ENCODE measurements at regions not wholly inside any gene's neighbourhood (a gene's known extent, or its start where the extent isn't known, plus 50 kb on each side); places are given as distances from the start of the nearest gene placed in this dataset.

GRCh38 chrX:10884246-10884645, 226.9 kb upstream of the HCCS start:
- no peak for DNase-seq (ENCODE audit: extremely low read depth, insufficient read length)
- Histone ChIP-seq H3K27me3 (replicated peaks; ENCODE audit: control insufficient read depth, insufficient read depth, low read length) (no peaks in the 10 kb centered on the region), H3K4me3 (replicated peaks; ENCODE audit: low read depth, low read length) (no peak overlapping the region), H3K36me3 (ENCODE audit: control insufficient read depth, insufficient read depth, low read length) (no peaks in the 10 kb centered on the region)
- no peak for TF ChIP-seq CTCF (IDR thresholded peaks at IDR 0.05; ENCODE audit: insufficient read depth, low read length, poor library complexity, severe bottlenecking)

GRCh38 chrX:10892621-10893225, 218.4 kb upstream of the HCCS start:
- DNase-seq (ENCODE audit: extremely low read depth, insufficient read length): no peak
- TF ChIP-seq CTCF (IDR thresholded peaks at IDR 0.05; ENCODE audit: insufficient read depth, low read length, poor library complexity, severe bottlenecking): no peak
- Histone ChIP-seq H3K36me3 (ENCODE audit: control insufficient read depth, insufficient read depth, low read length) (no peaks in the 10 kb centered on the region), H3K27me3 (replicated peaks; ENCODE audit: control insufficient read depth, insufficient read depth, low read length) (no peaks in the 10 kb centered on the region), H3K4me3 (replicated peaks; ENCODE audit: low read depth, low read length) (no peak overlapping the region)

- H3K27me3 ChIP-seq (replicated peaks; ENCODE audit: control insufficient read depth, insufficient read depth, low read length): no peaks in the 10 kb centered on the region
- no peak for DNase-seq (ENCODE audit: extremely low read depth, insufficient read length)
- no peak overlapping the region for H3K4me3 ChIP-seq (replicated peaks; ENCODE audit: low read depth, low read length)
- no peak for TF ChIP-seq CTCF (IDR thresholded peaks at IDR 0.05; ENCODE audit: insufficient read depth, low read length, poor library complexity, severe bottlenecking)
- no peaks in the 10 kb centered on the region for H3K36me3 ChIP-seq (ENCODE audit: control insufficient read depth, insufficient read depth, low read length)
Observed at GRCh38 chrX:10893366-10893765, 217.8 kb upstream of the HCCS start.

- DNase-seq (ENCODE audit: extremely low read depth, insufficient read length): no peak
- no peaks in the 10 kb centered on the region for H3K27me3 ChIP-seq (replicated peaks; ENCODE audit: control insufficient read depth, insufficient read depth, low read length)
- H3K36me3 ChIP-seq (ENCODE audit: control insufficient read depth, insufficient read depth, low read length): no peaks in the 10 kb centered on the region
- H3K4me3 ChIP-seq (replicated peaks; ENCODE audit: low read depth, low read length): no peak overlapping the region
- no peak for TF ChIP-seq CTCF (IDR thresholded peaks at IDR 0.05; ENCODE audit: insufficient read depth, low read length, poor library complexity, severe bottlenecking)
Observed at GRCh38 chrX:10893976-10894375, 217.2 kb upstream of the HCCS start.

GRCh38 chrX:10897768-10898167, 213.4 kb upstream of the HCCS start:
- DNase-seq (ENCODE audit: extremely low read depth, insufficient read length): no peak
- Histone ChIP-seq H3K36me3 (ENCODE audit: control insufficient read depth, insufficient read depth, low read length) (no peaks in the 10 kb centered on the region), H3K27me3 (replicated peaks; ENCODE audit: control insufficient read depth, insufficient read depth, low read length) (no peaks in the 10 kb centered on the region), H3K4me3 (replicated peaks; ENCODE audit: low read depth, low read length) (no peak overlapping the region)
- TF ChIP-seq CTCF (IDR thresholded peaks at IDR 0.05; ENCODE audit: insufficient read depth, low read length, poor library complexity, severe bottlenecking): no peak
